HL-60/S4 treated with retinoic acid at 250 ng/mL for 4 days and 3 days (cell line): ENCODE measurements at regions not wholly inside any gene's neighbourhood (a gene's known extent, or its start where the extent isn't known, plus 50 kb on each side); places are given as distances from the start of the nearest gene placed in this dataset.

Source experiments
- in situ Hi-C: fragments of 300-500 bp; cut with MboI; formaldehyde crosslinking; loops from 2 replicates; pipeline ENCODE4 v1.7.0; 2022; ENCODE audit warnings: low sequenced_read_pairs

DNA sequence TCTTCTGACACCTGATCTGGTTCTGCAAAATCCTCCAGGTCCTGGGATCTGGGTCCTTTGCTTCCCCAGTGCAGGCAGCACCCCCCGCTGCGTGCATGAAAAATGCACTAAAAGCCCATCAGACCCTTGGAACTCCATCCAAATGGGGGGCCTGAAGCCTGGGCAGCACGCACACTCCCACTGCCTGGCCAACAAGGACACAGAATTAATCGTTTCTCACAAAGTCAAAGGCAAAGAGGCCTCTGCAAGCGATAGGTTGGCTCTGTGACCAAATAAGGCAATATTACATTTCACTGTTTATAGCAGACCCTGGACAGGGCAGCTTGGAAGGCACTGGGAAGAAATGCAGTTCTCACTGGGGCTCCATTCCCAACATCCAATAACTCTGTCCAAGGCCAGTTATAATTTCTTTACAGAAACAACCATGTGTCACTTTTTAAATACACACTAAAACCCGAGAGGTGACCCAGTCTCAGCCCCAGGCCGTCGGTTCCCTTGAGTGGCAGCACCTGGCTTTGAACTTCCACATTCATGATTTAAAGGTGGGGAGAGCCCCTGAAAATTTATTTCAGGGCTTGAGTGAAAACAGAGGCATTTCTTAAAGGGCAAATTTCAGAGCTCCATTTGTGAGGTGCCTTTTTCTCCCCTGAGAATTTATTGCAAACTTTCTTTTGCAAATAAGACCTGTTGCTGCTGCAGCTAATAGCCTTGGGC is 114.4 kb upstream of the ANO1 start:
- in situ Hi-C loops = no loop called here

DNA sequence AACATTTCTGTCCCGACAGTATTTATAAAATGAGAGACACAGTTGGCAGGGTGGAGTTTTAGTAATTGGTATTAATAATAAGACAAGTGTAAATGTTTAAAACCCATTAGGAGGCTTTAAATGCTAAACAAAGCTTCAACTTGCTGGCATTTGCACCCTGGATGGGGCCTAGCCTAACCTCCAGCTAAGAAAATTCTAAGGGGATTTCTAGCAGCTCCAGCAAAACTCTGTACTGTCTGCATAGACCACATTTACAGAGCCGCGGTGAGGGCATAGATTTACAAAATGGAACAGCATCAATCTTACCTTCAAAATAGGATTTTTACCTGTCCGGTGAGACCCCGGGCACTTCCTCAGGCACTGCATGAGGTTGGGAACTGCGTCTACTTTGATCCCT is 113.9 kb upstream of the ANO1 start:
- in situ Hi-C loops = no loop called here

DNA sequence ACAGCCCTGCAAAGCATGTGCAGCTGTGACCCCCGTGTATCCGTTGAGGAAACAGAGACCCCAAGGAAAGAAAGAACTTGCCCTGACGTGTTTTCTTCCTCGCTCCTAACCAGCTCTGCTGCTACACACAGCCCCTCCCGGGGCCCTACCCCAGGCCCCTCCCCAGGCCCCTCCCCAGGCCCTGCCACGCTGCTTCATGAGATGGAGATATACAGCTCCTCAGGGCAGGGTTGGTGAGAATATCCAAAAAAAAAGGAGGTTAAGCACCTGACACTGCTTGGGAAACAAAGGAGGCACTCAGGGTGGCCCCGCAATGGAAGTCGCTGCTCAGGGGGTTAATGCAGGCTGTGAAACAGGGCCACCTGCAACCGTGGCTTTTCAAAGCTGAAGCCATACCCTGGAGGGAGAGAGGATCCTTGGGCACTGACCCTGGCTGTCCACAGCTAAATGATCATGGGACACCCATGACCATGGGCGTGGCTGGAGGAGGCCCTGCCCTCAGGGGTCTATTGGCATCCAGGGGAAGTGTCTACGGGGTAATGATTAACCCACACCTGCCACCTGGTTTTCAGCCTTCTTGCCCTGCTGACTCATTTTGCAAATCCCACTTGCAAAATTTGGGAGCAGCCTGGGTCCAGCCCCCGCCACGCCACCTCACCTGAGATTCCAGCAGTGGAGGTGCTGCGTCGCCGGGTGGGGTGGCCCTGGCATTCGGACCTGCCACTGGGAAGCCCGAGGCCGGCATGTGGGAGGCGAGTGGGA is 112.1 kb upstream of the ANO1 start:
- in situ Hi-C loops = no loop called here

DNA sequence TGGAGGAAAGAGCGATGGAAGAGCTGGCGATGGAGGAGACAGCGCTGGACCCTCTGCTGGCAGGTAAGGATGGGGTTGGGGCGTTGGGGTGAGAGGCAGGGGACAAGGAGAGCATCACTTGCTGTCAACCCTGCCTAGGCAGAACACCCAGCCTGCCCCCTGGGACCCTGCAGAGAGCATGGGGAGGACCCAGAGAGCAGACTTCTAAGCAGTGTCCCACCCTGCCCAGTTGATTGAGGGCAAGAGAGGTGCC is 111.6 kb upstream of the ANO1 start:
- in situ Hi-C loops = no loop called here

DNA sequence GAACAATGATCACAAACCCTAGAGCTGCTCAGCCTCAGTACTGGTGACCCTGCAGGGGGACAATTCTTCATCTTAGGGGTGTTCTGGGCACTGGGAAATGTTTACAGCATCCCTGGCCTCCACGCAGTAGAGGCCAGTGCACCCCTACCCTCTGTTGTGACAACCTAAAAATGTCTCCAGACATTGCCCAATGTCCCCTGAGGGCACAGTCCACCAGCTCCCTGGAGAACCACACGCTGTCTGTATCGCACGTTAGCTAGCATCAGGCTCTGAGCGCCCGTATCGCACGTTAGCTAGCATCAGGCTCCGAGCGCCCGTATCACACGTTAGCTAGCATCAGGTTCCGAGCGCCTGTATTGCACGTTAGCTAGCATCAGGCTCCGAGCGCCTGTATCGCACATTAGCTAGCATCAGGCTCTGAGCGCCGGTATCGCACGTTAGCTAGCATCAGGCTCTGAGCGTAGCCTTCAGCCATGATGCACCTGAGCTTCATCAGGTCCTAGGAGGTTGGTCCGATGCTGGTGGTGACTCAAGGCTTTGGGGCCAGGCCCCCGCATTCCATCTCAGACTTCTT is 111.1 kb upstream of the ANO1 start:
- in situ Hi-C loops = no loop called here

DNA sequence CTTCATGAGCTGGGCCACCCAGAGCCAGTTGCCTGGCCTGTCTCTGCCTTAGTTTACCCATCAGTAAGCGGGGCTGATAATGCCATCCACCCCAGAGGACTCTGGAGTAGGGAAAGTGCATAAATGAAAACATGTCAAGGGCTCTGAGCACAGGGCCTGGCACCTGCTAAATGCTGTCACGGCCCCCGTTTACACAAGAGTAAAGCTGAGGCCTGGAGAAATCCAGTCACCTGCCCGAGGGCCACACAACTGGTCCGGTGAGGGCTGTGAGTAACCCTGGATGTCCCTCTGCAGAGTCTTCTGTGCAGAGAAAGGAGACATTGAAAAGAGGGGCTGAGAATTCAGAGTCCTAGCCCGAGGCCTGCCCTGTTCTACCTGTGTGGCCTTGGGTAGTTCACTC is 110.6 kb upstream of the ANO1 start:
- in situ Hi-C loops = no loop called here

DNA sequence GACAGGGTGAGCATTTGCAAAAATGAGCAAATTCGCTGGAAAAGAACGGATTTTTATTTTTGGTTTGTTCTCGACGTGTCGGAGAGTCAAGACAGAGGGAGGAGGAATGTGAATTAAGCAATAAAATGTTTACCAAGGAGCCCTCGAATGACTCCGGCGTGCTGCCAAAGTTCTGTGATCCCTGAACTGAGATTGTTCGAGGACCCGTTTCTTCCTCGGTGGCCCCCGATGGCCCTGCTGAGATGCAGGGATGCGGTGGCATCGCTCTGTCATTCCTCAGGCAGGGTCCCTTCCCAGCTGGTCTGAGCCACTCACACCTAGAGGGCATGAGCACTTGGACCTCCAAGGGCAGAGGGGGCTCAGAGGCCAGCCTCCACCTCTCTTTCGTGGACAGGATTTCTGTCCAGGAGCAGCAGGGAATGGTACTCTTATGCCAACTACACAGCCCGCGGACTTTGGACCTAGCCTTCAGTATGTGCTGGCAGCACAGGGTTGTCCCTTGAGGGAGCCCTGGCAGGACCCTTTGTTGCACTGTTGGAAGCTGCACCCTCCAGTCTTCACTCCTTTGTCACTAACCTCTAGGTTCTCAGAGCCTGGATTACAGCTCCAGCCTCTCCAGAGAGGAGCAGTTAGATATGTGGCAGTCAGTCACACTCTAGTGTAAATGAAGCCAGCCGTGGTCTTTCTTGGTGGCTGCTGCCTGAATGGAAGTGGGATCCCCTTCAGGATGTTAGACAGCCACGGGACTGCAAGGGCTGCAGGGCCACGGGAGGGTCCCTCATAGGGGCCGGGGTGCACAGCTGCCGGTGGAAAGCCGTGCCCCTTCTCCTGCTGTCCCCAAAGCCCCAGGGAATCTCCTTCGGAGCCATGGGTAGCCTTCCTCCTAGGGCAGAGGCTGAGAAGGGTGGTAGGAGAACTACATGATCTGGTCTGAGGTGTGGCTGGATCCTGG is 109.4 kb upstream of the ANO1 start:
- in situ Hi-C loops = no loop called here

DNA sequence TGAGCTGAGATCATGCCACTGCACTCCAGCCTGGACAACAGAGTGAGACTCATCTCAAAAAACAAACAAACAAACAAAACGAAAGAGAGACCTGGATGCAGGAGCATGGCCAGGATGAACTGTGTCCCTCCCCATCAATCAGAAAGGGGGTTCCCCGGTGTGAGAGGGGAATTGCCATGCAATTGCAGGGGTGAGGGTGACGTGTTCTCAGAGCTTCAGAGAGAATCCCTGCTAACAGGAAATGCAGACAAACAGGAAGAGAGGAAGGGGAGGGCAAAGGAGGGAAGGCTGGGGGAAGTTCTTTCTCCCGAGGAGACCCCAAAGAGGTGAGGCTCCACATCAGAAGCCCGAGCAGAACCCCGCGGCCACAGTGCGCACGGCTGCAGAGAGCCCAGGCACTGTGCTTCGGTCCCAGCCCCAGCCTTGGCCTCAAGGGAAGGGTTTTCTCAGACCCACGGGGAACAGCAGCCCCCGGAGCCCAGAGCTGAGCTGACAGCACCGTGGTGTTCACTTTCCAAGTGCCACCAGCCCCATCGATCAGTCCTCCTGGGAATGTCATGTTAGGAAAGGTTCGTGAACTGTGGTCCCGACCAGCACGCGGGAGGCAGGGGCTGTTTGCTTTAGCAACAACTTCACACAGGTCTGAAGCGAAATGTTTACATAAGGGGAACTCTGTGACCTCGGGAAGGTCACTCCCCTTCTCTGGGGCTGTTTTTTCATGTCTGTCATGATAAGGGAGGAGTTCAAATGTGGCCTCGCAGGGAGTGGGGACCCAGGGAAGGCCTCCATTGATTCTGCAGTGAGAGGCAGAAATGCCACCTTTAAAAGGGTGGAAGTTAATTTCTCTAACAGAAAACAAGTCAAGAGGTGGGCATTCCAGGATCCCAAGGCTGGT is 108.0 kb upstream of the ANO1 start:
- in situ Hi-C loops = no loop called here

DNA sequence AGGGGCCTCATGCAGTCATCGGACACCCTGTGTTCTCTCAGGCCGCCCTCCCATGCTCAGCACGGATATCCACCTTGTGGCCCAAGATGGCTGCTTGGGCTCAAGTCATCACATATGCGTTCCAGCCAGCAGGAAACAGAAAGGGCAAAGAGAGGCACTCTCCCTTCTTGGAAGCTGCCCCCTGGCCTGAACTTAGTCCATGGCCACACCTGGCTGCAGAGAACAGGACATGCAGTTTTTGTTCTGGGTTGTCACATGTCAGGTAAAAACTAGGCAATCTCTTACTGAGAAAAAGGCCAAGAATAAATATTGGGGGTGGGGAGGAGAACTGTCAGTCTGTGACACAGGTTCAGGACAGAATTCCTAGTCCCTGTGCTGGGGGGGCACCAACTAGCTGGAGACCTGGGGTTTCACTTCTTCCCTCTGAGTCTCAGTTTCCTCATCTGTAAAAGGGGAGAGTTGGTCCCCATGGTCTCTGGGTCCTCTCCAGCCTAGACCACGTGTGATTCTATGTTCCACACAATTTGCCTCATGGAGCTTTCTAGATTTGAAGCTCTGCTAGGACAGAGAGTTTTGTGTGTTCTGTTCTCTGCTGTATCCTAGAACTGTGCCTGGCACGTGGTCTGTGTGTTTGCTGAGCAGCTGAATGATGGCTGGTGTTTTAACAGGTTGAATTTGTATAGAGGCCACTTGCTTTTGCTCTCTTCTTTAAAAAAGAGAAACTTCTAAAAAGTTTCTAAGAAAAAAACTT is 107.2 kb upstream of the ANO1 start:
- in situ Hi-C loops = no loop called here

DNA sequence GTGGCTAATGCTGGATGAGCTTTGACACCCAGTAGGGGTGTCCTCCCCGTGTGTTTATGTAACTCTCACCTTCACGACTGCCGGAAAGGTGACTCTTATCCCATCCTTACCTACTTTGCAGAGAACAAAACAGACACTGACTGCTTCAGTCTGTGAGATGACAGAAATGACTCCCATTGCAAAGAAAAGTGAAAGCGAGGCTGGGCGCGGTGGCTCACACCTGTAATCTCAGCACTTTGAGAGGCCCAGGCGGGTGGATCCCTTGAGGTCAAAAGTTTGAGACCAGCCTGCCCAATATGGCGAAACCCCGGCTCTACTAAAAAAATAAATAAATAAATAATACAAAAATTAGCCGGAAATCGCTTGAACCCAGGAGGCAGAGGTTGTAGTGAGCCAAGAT is 106.4 kb upstream of the ANO1 start:
- in situ Hi-C loops = no loop called here

DNA sequence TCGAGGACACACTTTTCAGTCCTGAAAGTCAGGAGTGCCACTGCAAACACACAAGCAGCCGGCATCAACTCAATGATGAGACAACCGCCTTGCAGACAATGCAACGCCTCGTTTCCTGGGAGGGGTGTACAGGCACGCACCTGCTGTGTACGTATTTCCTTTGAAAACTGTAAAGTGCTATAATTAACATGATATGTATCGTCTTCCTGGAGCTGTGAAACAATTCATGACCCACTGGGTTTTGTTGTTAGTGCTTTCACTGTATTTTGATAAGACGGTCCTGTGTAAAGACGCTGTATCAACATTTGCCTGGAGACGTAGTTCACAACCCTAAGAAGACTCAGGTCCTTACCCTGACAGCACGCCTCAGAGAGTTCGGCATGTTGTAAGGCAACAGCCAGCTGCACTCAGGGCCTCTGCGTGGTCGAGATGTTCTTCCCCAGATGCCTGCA is 105.7 kb upstream of the ANO1 start:
- in situ Hi-C loops = no loop called here

DNA sequence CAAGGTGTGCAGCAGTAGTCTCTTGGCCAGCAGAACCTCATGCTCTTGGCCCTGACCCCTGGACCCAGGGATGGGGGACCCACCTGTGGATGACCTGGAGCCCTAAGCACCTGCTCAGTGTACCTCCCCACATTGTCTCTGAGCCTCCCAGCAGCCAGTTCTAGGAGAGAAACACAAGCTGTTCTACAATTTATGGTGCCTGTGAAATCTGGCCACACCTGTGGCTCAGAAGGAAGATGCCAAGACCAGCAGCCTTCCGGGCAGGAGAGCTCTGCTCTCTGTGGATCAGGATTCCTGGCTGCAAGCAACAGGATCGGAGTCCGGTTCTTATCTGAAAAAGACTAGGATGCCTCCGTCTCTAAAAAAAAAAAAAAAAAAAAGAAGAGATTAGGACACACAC is 103.6 kb upstream of the ANO1 start:
- in situ Hi-C loops = no loop called here

DNA sequence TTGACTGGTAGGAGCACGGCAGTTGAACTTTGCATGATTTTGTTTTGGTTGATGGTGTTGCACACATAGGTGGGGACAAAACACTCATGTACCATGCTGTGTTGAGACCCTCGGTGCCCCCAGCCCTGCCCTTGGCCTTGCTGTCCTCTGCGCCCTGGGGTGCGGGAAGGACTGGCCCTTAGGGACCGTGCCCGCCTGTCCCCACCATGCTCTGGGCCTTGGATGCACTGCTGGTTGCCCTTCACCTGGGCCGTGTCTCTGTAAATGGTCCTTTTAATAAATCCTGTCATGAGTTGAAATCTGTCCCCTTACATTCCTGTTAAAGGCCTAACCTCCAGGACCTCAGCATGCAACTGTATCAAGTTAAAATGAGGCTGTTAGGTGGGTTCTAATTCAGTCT is 102.3 kb upstream of the ANO1 start:
- in situ Hi-C loops = no loop called here

DNA sequence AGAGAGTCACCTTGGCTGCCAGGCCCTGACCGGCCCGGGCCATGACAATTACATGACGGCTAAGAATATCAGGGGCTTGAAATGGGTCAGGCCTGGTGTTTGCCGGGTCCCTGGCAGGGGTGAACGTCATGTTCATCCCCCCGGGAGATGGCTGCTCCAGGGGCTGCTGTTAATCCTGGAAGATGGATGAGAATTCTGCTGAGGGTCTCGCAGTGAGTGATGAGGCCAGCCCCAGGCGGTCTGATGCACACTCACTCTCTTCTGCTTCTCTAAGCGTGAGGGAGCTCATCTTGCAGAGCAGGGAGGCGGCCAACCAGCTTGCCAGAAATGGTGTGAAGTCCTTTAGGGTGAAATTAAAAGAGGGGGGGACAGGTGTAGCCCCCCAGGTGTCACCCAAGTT is 101.3 kb upstream of the ANO1 start:
- in situ Hi-C loops = no loop called here

DNA sequence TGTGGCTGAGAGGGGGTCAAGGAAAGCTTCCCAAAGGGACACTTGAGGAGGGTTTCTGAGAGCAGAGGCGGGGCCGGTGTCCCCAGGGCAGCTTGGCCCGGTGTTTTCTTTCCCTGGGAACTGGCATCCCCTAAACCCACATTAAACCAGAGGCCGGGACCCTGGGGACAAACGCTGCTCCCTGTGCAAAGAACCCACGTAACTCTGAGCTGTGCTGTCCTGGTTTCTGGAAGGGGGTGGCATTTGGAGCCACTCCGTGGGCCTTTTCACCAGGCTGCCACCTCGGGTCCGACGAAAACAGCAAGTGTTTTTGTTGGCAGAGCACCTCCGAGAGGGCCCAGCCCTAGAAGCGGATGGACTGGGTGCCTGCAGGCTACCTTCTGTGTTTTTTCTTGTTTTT is 100.2 kb upstream of the ANO1 start:
- in situ Hi-C loops = no loop called here

DNA sequence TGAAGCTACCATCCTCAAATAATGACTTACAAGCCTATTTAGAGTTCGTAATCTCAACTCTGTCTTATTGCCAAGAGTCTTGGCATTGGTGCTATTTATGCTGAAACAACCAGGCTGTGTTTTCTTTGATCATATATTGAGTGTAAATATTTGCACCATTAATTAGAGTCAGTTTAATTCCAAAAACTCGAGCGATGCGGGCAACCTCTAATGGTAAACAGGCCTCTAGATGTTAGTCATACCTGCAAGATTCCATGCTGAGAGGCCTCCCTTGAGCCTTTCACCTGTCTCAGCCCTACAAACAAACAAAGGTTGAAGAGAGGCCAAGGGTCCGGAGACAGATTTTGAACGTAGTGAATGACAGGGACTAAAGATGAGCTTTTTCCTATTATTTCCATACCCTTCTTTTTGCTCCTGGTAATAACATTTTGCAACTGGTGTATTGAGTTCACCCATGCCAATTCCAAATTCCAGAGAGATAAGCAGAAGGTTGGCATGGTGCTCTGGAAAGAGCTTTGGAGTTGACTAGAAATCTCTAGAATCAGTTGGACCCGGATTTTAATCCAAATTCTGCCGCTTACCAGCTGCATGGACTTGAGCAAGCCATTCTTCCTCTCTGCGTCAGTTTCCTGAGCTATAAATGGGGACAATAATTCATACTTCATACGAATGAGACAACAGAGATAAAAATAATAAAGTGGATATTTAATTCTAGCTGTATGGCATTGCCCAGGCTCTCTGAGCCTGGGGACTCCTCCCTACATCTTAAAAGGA is 99.1 kb upstream of the ANO1 start:
- in situ Hi-C loops = no loop called here

DNA sequence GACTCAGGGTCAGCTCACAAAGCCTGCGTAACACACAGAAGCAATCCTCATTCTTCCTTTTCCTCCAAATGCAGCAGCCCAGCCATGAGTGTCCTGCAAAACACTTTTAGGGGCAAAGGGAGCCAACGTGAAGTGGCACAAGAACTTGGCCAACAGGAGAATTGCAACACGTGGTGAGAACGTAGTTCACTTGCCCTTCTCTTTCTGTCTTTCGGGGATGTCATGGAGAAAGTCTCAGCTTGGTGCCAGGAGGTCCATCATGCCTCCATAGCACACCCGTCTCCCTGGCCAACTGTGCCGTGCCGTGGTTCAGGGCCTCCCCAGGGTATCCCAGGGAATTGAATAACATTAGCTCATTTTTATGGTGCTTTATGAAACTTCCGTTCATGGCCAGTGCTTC is 98.5 kb upstream of the ANO1 start:
- in situ Hi-C loops = no loop called here

DNA sequence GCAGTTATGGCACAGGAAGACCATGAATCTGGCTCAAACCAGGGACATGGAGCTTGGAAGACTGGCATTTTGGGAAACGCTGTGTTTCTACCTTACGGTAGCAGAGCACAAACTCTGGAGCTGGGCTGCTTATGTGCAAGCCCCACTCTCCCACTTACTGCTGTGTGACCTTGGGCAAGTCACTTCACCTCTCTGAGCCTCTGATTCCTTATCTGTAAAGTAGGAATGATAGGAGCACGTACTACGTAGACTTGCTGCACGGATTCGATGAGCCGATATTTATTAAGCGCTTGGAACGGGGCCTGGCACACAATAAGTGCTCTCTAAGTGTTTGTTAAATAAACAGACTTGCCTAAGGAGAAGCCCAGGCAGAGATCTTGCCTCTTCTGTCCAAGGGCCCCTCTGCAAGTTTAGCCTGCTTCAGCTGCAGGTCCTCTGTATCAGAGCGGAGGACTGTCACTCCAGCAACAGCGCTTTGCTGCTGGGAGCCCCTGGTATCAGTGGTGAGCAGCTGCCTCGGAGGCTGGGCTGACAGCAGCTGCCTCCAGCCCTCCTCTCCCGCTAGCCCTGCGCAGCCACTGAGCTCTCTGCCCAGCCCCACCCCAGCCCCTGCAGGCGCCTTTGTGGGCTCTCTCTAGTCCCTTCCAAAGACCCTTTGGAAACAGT is 96.9 kb upstream of the ANO1 start:
- in situ Hi-C loops = no loop called here
